Thymus (tissue), 11 donors: ENCODE measurements at regions not wholly inside any gene's neighbourhood (a gene's known extent, or its start where the extent isn't known, plus 50 kb on each side); places are given as distances from the start of the nearest gene placed in this dataset.

ENCODE experiments used
- DNase-seq, 9 donors: peaks; one replicate each; pipeline ENCODE4 v3.0.0-alpha.2; 2013; ENCODE audit warnings: low spot score in 9 of 9, low read depth in 6 of 9, missing footprints in 1 of 9
- H3K27ac ChIP-seq, 2 donors: one replicate each; pipeline ENCODE4 v1.5.1; 2013; ENCODE audit warnings: control low read depth in 1 of 2, low read depth in 1 of 2, low read length in 1 of 2, mild to moderate bottlenecking in 1 of 2, moderate library complexity in 1 of 2
- H3K27me3 ChIP-seq, 2 donors: one replicate each; pipeline ENCODE4 v1.5.1; 2013; ENCODE audit warnings: low read length in 1 of 2; ENCODE audit not compliant: control insufficient read depth in 2 of 2, insufficient read depth in 1 of 2
- H3K36me3 ChIP-seq, 2 donors: one replicate each; pipeline ENCODE4 v1.5.1; 2013; ENCODE audit warnings: low read length in 1 of 2, mild to moderate bottlenecking in 1 of 2, moderate library complexity in 1 of 2; ENCODE audit not compliant: control insufficient read depth in 2 of 2, insufficient read depth in 2 of 2
- H3K4me1 ChIP-seq, 2 donors: one replicate each; pipeline ENCODE4 v1.5.1; 2013; ENCODE audit warnings: low read length in 2 of 2; ENCODE audit not compliant: control insufficient read depth in 2 of 2, insufficient read depth in 2 of 2
- H3K4me3 ChIP-seq, 2 donors: one replicate each; pipeline ENCODE4 v1.5.1; 2013; ENCODE audit warnings: low read length in 2 of 2, control low read depth in 1 of 2, mild to moderate bottlenecking in 1 of 2
- H3K9me3 ChIP-seq, 2 donors: one replicate each; pipeline ENCODE4 v1.5.1; 2013; ENCODE audit warnings: low read length in 1 of 2, mild to moderate bottlenecking in 1 of 2; ENCODE audit not compliant: control insufficient read depth in 2 of 2, insufficient read depth in 1 of 2
- WGBS: extraction: QIAGEN DNeasy Blood & Tissue Kit; methylation state at CpG from one replicate; pipeline ENCODE4 v1.1.7; 2013; 5-methylcytosine and 5-hydroxymethylcytosine counted together
- donor health status: healthy.

GRCh38 chr6:91242614-91242949 is 655.7 kb upstream of the MAP3K7 start:
- Histone ChIP-seq H3K27me3 (no peaks in the 10 kb centered on the region), H3K4me3 (no peak overlapping the region), H3K9me3 (no peaks in the 10 kb centered on the region), H3K27ac (no peak overlapping the region), H3K4me1 (no peaks in the 10 kb centered on the region), H3K36me3 (no peaks in the 10 kb centered on the region)
- DNase-seq, result no peak
- WGBS, result 92% methylated on average over 3 of the region's 3 CpGs

- WGBS, result 94% methylated on average over 6 of the region's 6 CpGs
Observed at GRCh38 chr6:91241946-91242613, 655.2 kb upstream of the MAP3K7 start.

GRCh38 chr6:91240878-91241603 is 654.2 kb upstream of the MAP3K7 start:
- Histone ChIP-seq H3K9me3 (no peaks in the 10 kb centered on the region), H3K4me1 (no peaks in the 10 kb centered on the region), H3K27me3 (no peaks in the 10 kb centered on the region), H3K36me3 (no peaks in the 10 kb centered on the region), H3K4me3 (no peak overlapping the region), H3K27ac (no peak overlapping the region)
- WGBS, result 73% methylated on average over 1 of the region's 1 CpG
- no peak for DNase-seq

More at GRCh38 chr6:91241946-91242613, 655.2 kb upstream of the MAP3K7 start:
- no peaks in the 10 kb centered on the region for H3K36me3 ChIP-seq
- H3K27ac ChIP-seq, result no peak overlapping the region
- H3K4me1 ChIP-seq, result no peaks in the 10 kb centered on the region
- H3K9me3 ChIP-seq, result no peaks in the 10 kb centered on the region
- H3K27me3 ChIP-seq, result no peaks in the 10 kb centered on the region
- no peak for DNase-seq
- H3K4me3 ChIP-seq, result no peak overlapping the region

GRCh38 chr6:91221072-91221720 is 634.3 kb upstream of the MAP3K7 start:
- no peaks in the 10 kb centered on the region for H3K9me3 ChIP-seq
- no peak overlapping the region for H3K27ac ChIP-seq
- no peaks in the 10 kb centered on the region for H3K4me1 ChIP-seq
- no peak for DNase-seq
- WGBS, result 82% methylated on average over 7 of the region's 7 CpGs
- H3K36me3 ChIP-seq, result no peaks in the 10 kb centered on the region
- H3K4me3 ChIP-seq, result no peak overlapping the region
- no peaks in the 10 kb centered on the region for H3K27me3 ChIP-seq

- Histone ChIP-seq H3K27ac (no peak overlapping the region), H3K4me3 (no peak overlapping the region), H3K9me3 (peaks cover 0 to 4% of the 10 kb centered on the region in 2 donors), H3K36me3 (no peaks in the 10 kb centered on the region), H3K27me3 (no peaks in the 10 kb centered on the region), H3K4me1 (no peaks in the 10 kb centered on the region)
- no peak for DNase-seq
- 87% methylated on average over 5 of the region's 5 CpGs for WGBS
Observed at GRCh38 chr6:91213229-91213901, 626.5 kb upstream of the MAP3K7 start.

- H3K4me3 ChIP-seq, result no peak overlapping the region
- no peaks in the 10 kb centered on the region for H3K9me3 ChIP-seq
- no peak for DNase-seq
- H3K27me3 ChIP-seq, result no peaks in the 10 kb centered on the region
- no peaks in the 10 kb centered on the region for H3K36me3 ChIP-seq
- no peak overlapping the region for H3K27ac ChIP-seq
- WGBS, result 95% methylated on average over 4 of the region's 4 CpGs
- H3K4me1 ChIP-seq, result no peaks in the 10 kb centered on the region
Observed at GRCh38 chr6:91198588-91199255, 611.9 kb upstream of the MAP3K7 start.

- H3K27ac ChIP-seq, result no peak overlapping the region
- no peak for DNase-seq
- H3K27me3 ChIP-seq, result no peaks in the 10 kb centered on the region
- no peaks in the 10 kb centered on the region for H3K4me1 ChIP-seq
- H3K4me3 ChIP-seq, result no peak overlapping the region
- no peaks in the 10 kb centered on the region for H3K36me3 ChIP-seq
- no peaks in the 10 kb centered on the region for H3K9me3 ChIP-seq
- WGBS, result 96% methylated on average over 1 of the region's 1 CpG
Observed at GRCh38 chr6:91196729-91197128, 609.9 kb upstream of the MAP3K7 start.

- Histone ChIP-seq H3K9me3 (no peaks in the 10 kb centered on the region), H3K4me1 (no peaks in the 10 kb centered on the region), H3K27ac (no peak overlapping the region), H3K36me3 (no peaks in the 10 kb centered on the region), H3K4me3 (no peak overlapping the region), H3K27me3 (no peaks in the 10 kb centered on the region)
- no peak for DNase-seq
Observed at GRCh38 chr6:91193446-91193845, 606.6 kb upstream of the MAP3K7 start.
